Kidney (tissue), 13 donors: ENCODE measurements at regions not wholly inside any gene's neighbourhood (a gene's known extent, or its start where the extent isn't known, plus 50 kb on each side); places are given as distances from the start of the nearest gene placed in this dataset.
"Not testable (repeated sequence)": the region's sequence is repeated elsewhere in the genome, so short reads cannot be mapped to it uniquely, and the experiment has no call there.

ENCODE experiments used
- DNase-seq, 5 donors: peaks; one replicate each; pipeline ENCODE4 v3.0.0-alpha.2; 2013 to 2020
- FAIRE-seq: peaks from 2 replicates; lab custom pipeline; 2012; peaks lifted over from hg19 to GRCh38; lab: Jason Lieb, UNC
- H3K27ac ChIP-seq, 2 donors: one replicate each; pipeline ENCODE4 v1.7.0; 2013; ENCODE audit warnings: low read depth in 2 of 2, low read length in 2 of 2, inconsistent platforms in 1 of 2
- H3K27me3 ChIP-seq: one replicate; pipeline ENCODE4 v1.7.1; 2013; ENCODE audit warnings: low read length, inconsistent platforms; ENCODE audit not compliant: control insufficient read depth, insufficient read depth
- H3K36me3 ChIP-seq, 3 donors: one replicate each; pipeline versions ENCODE4 v1.7.0 to v1.7.1; 2013; ENCODE audit warnings: low read length in 3 of 3, control low read depth in 1 of 3, inconsistent platforms in 1 of 3; ENCODE audit not compliant: insufficient read depth in 3 of 3, control insufficient read depth in 2 of 3
- H3K4me1 ChIP-seq, 3 donors: one replicate each; pipeline versions ENCODE4 v1.7.0 to v1.7.1; 2013; ENCODE audit warnings: low read length in 3 of 3, inconsistent platforms in 1 of 3, low read depth in 1 of 3; ENCODE audit not compliant: control insufficient read depth in 2 of 3, insufficient read depth in 2 of 3
- H3K4me3 ChIP-seq, 3 donors: one replicate each; pipeline versions ENCODE4 v1.7.0 to v1.8.1; 2013; ENCODE audit warnings: low read length in 3 of 3, control low read depth in 1 of 3, inconsistent platforms in 1 of 3
- H3K9ac ChIP-seq, 3 donors: one replicate each; pipeline versions ENCODE4 v1.7.0 to v1.7.1; 2013; ENCODE audit warnings: low read length in 3 of 3, control low read depth in 1 of 3, inconsistent platforms in 1 of 3
- H3K9me3 ChIP-seq, 3 donors: one replicate each; pipeline versions ENCODE4 v1.7.0 to v1.7.1; 2013; ENCODE audit warnings: low read length in 3 of 3, control low read depth in 1 of 3, inconsistent platforms in 1 of 3; ENCODE audit not compliant: control insufficient read depth in 2 of 3, insufficient read depth in 1 of 3
- CTCF ChIP-seq: IDR thresholded peaks from 3 replicates; pipeline ENCODE4 v1.5.1; 2012; ENCODE audit warnings: mild to moderate bottlenecking, moderate library complexity, borderline replicate concordance; ENCODE audit not compliant: insufficient read depth; ENCODE audit errors: extremely low read depth
- intact Hi-C: fragments of 100-400 bp; cut with DNase I; formaldehyde crosslinking; loops from one replicate; pipeline ENCODE4 v1.11.1; 2022
- donor health status: control.
- donor health status: control.
- donor health status: control.
- donor health status: control.
- donor health status: control.
- donor health status: DM: yes; HTN: yes; CAD: no.
- donor health status: Normal renal cell carcinoma (clear cell type).

GRCh38 chr3:165669504-165669903 is 167.7 kb downstream of the BCHE start:
- H3K27ac ChIP-seq = no peak overlapping the region
- H3K9ac ChIP-seq = no peak overlapping the region
- DNase-seq (no peak), FAIRE-seq (no peak)
- H3K4me3 ChIP-seq = no peak overlapping the region
- TF ChIP-seq CTCF = no peak
- no peaks in the 10 kb centered on the region for H3K36me3 ChIP-seq
- H3K9me3 ChIP-seq = no peaks in the 10 kb centered on the region
- H3K4me1 ChIP-seq = no peaks in the 10 kb centered on the region
- intact Hi-C loops = no loop called here
- H3K27me3 ChIP-seq = no peaks in the 10 kb centered on the region

- H3K27ac ChIP-seq = no peak overlapping the region
- FAIRE-seq (no peak), DNase-seq (no peak)
- no peaks in the 10 kb centered on the region for H3K4me1 ChIP-seq
- no peak overlapping the region for H3K9ac ChIP-seq
- intact Hi-C loops = no loop called here
- H3K27me3 ChIP-seq = no peaks in the 10 kb centered on the region
- no peaks in the 10 kb centered on the region for H3K9me3 ChIP-seq
- no peaks in the 10 kb centered on the region for H3K36me3 ChIP-seq
- no peak for TF ChIP-seq CTCF
- no peak overlapping the region for H3K4me3 ChIP-seq
These were observed 169.5 kb downstream of the BCHE start for GRCh38 chr3:165667676-165668075.

- no peak for FAIRE-seq
- H3K4me3 ChIP-seq = no peak overlapping the region
- no peak for DNase-seq
- H3K27me3 ChIP-seq = no peaks in the 10 kb centered on the region
- intact Hi-C loops = no loop called here
- no peak overlapping the region for H3K9ac ChIP-seq
- no peaks in the 10 kb centered on the region for H3K9me3 ChIP-seq
- no peak for TF ChIP-seq CTCF
- no peaks in the 10 kb centered on the region for H3K4me1 ChIP-seq
- H3K36me3 ChIP-seq = no peaks in the 10 kb centered on the region
- H3K27ac ChIP-seq = no peak overlapping the region
These were observed 179.2 kb downstream of the BCHE start for GRCh38 chr3:165658027-165658426.

- Histone ChIP-seq H3K27ac (no peak overlapping the region), H3K9me3 (no peaks in the 10 kb centered on the region), H3K4me1 (no peaks in the 10 kb centered on the region), H3K4me3 (no peak overlapping the region), H3K27me3 (no peaks in the 10 kb centered on the region), H3K9ac (no peak overlapping the region), H3K36me3 (no peaks in the 10 kb centered on the region)
- FAIRE-seq (no peak), DNase-seq (peak in 1 of 5 donors; percentile 0)
- TF ChIP-seq CTCF = no peak
- intact Hi-C loops = no loop called here
These were observed 184.0 kb downstream of the BCHE start for GRCh38 chr3:165653130-165653778.

GRCh38 chr3:165649282-165649681 is 187.9 kb downstream of the BCHE start:
- FAIRE-seq, H3K36me3 ChIP-seq, H3K4me3 ChIP-seq, H3K9ac ChIP-seq, H3K27me3 ChIP-seq, H3K27ac ChIP-seq, DNase-seq, intact Hi-C loops, H3K4me1 ChIP-seq, H3K9me3 ChIP-seq: not testable (repeated sequence)
